ENCODE measurements at regions not wholly inside any gene's neighbourhood (a gene's known extent, or its start where the extent isn't known, plus 50 kb on each side); places are given as distances from the start of the nearest gene placed in this dataset.

GRCh38 chr4:171202908-171203307 lies 610.3 kb upstream of the GALNTL6 start:
- TF ChIP-seq CTCF (IDR thresholded peaks at IDR 0.05; ENCODE audit: low read length): no peak
- TF ChIP-seq EZH2 (optimal IDR thresholded peaks at IDR 0.05; ENCODE audit: low read depth, low read length): no peak
- no peak for TF ChIP-seq EZH2phosphoT487 (IDR thresholded peaks at IDR 0.05; ENCODE audit: low read length)
